ENCODE measurements at regions not wholly inside any gene's neighbourhood (a gene's known extent, or its start where the extent isn't known, plus 50 kb on each side); places are given as distances from the start of the nearest gene placed in this dataset.

- peaks cover 2% of the 10 kb centered on the region for H3K9me3 Mint-ChIP-seq (ENCODE audit: unreplicated experiment)
These were observed 170.7 kb upstream of the XIST start for GRCh38 chrX:74023203-74023602.

DNA sequence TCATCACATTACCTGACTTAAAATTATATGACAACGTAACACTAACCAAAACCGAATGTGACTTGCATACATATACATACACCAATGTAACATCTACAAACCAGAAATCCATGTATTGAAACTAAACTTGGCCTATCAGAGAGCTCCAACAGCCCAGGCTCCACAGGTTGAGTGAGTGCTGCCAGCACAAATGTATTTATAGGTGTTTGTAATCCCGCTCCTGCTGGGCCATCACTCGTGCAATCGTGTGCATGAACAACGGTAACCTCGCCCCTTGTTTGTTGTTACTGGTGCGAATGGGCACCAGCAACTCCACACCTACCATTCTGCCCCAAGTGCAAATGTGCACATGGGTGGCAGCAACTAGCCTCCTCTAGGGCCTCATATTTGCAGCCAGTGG, 165.7 kb upstream of the XIST start:
- Mint-ChIP-seq H3K9me3 (ENCODE audit: unreplicated experiment) (peaks cover 2% of the 10 kb centered on the region), H3K36me3 (ENCODE audit: unreplicated experiment) (peaks cover 10% of the 10 kb centered on the region), H3K4me1 (ENCODE audit: low read depth, unreplicated experiment) (no peaks in the 10 kb centered on the region), H3K27me3 (ENCODE audit: unreplicated experiment) (no peaks in the 10 kb centered on the region), H3K4me3 (ENCODE audit: unreplicated experiment) (no peak overlapping the region), H3K27ac (ENCODE audit: unreplicated experiment) (no peak overlapping the region)
- no peak for TF ChIP-seq CTCF (IDR thresholded peaks at IDR 0.05; ENCODE audit: partially characterized antibody, unreplicated experiment)
- no peak for DNase-seq

More at GRCh38 chrX:74023203-74023602, 170.7 kb upstream of the XIST start:
- H3K27me3 Mint-ChIP-seq (ENCODE audit: unreplicated experiment) = no peaks in the 10 kb centered on the region
- no peak for TF ChIP-seq CTCF (IDR thresholded peaks at IDR 0.05; ENCODE audit: partially characterized antibody, unreplicated experiment)
- H3K4me3 Mint-ChIP-seq (ENCODE audit: unreplicated experiment) = no peak overlapping the region
- peaks cover 13% of the 10 kb centered on the region for H3K36me3 Mint-ChIP-seq (ENCODE audit: unreplicated experiment)
- no peaks in the 10 kb centered on the region for H3K4me1 Mint-ChIP-seq (ENCODE audit: low read depth, unreplicated experiment)
- no peak overlapping the region for H3K27ac Mint-ChIP-seq (ENCODE audit: unreplicated experiment)
- no peak for DNase-seq

- Mint-ChIP-seq H3K9me3 (ENCODE audit: unreplicated experiment) (peaks cover 2% of the 10 kb centered on the region), H3K27ac (ENCODE audit: unreplicated experiment) (no peak overlapping the region), H3K27me3 (ENCODE audit: unreplicated experiment) (no peaks in the 10 kb centered on the region), H3K4me1 (ENCODE audit: low read depth, unreplicated experiment) (no peaks in the 10 kb centered on the region), H3K36me3 (ENCODE audit: unreplicated experiment) (peaks cover 8% of the 10 kb centered on the region), H3K4me3 (ENCODE audit: unreplicated experiment) (no peak overlapping the region)
- DNase-seq = peak; percentile 32
- peak; percentile 65 for TF ChIP-seq CTCF (IDR thresholded peaks at IDR 0.05; ENCODE audit: partially characterized antibody, unreplicated experiment)
These were observed 163.0 kb upstream of the XIST start for GRCh38 chrX:74015379-74016019.

GRCh38 chrX:74009041-74009440, 156.5 kb upstream of the XIST start:
- Mint-ChIP-seq H3K9me3 (ENCODE audit: unreplicated experiment) (no peaks in the 10 kb centered on the region), H3K4me3 (ENCODE audit: unreplicated experiment) (no peak overlapping the region), H3K27ac (ENCODE audit: unreplicated experiment) (no peak overlapping the region), H3K4me1 (ENCODE audit: low read depth, unreplicated experiment) (no peaks in the 10 kb centered on the region), H3K27me3 (ENCODE audit: unreplicated experiment) (no peaks in the 10 kb centered on the region), H3K36me3 (ENCODE audit: unreplicated experiment) (no peaks in the 10 kb centered on the region)
- no peak for TF ChIP-seq CTCF (IDR thresholded peaks at IDR 0.05; ENCODE audit: partially characterized antibody, unreplicated experiment)
- no peak for DNase-seq

GRCh38 chrX:73992019-73992418, 139.5 kb upstream of the XIST start:
- DNase-seq = no peak
- H3K4me1 Mint-ChIP-seq (ENCODE audit: low read depth, unreplicated experiment) = no peaks in the 10 kb centered on the region
- H3K27me3 Mint-ChIP-seq (ENCODE audit: unreplicated experiment) = no peaks in the 10 kb centered on the region
- H3K36me3 Mint-ChIP-seq (ENCODE audit: unreplicated experiment) = peaks cover 5% of the 10 kb centered on the region
- H3K27ac Mint-ChIP-seq (ENCODE audit: unreplicated experiment) = no peak overlapping the region
- H3K4me3 Mint-ChIP-seq (ENCODE audit: unreplicated experiment) = no peak overlapping the region
- H3K9me3 Mint-ChIP-seq (ENCODE audit: unreplicated experiment) = no peaks in the 10 kb centered on the region
- no peak for TF ChIP-seq CTCF (IDR thresholded peaks at IDR 0.05; ENCODE audit: partially characterized antibody, unreplicated experiment)

Data from glutamatergic neuron (in vitro differentiated cells).